Activated naive CD4-positive, alpha-beta T cell treated with anti-CD3 and anti-CD28 coated beads, Interleukin-2, amount 10 ng/mL, durations not matched to agents 7 days and 5 days (primary cell): ENCODE measurements at regions not wholly inside any gene's neighbourhood (a gene's known extent, or its start where the extent isn't known, plus 50 kb on each side); places are given as distances from the start of the nearest gene placed in this dataset.

Experiments
- CTCF ChIA-PET: fragments of 350-600 bp; sonication (Branson Sonifier 250); formaldehyde crosslinking; loops from one replicate; lab custom pipeline; 2021; ENCODE audit warnings: antibody characterized with exemption; lab: Charles Lee
- DNase-seq: peaks from one replicate; pipeline ENCODE4 v3.0.0-alpha.2; 2020
- H3K27ac Mint-ChIP-seq: one replicate; pipeline ENCODE4 v1.8.0; 2021; ENCODE audit warnings: mild to moderate bottlenecking, moderate library complexity, mixed read lengths
- H3K27me3 Mint-ChIP-seq: one replicate; pipeline ENCODE4 v1.8.0; 2021; ENCODE audit warnings: mild to moderate bottlenecking, mixed read lengths
- H3K36me3 Mint-ChIP-seq: one replicate; pipeline ENCODE4 v1.8.0; 2021; ENCODE audit warnings: mixed read lengths
- H3K4me1 Mint-ChIP-seq: one replicate; pipeline ENCODE4 v1.8.0; 2021; ENCODE audit warnings: mixed read lengths
- H3K4me3 Mint-ChIP-seq: one replicate; pipeline ENCODE4 v1.8.0; 2021; ENCODE audit warnings: mild to moderate bottlenecking, moderate library complexity, mixed read lengths
- H3K9me3 Mint-ChIP-seq: one replicate; pipeline ENCODE4 v1.8.0; 2021; ENCODE audit warnings: mixed read lengths

GRCh38 chr7:79702116-79702515, 248.6 kb upstream of the MAGI2 start:
- Mint-ChIP-seq H3K27ac (no peak overlapping the region), H3K4me3 (no peak overlapping the region), H3K36me3 (no peaks in the 10 kb centered on the region)

GRCh38 chr7:79692015-79692414, 238.5 kb upstream of the MAGI2 start:
- DNase-seq = no peak
- Mint-ChIP-seq H3K9me3 (no peaks in the 10 kb centered on the region), H3K4me3 (no peak overlapping the region), H3K27me3 (no peaks in the 10 kb centered on the region), H3K27ac (no peak overlapping the region), H3K4me1 (no peaks in the 10 kb centered on the region), H3K36me3 (no peaks in the 10 kb centered on the region)
- CTCF ChIA-PET = interaction anchor here (0.6 kb wide), 1 partner anchor 11 kb away, joined by 3 read pairs; no protein-coding TSS in a partner anchor

More at GRCh38 chr7:79702116-79702515, 248.6 kb upstream of the MAGI2 start:
- DNase-seq = no peak
- no peaks in the 10 kb centered on the region for H3K4me1 Mint-ChIP-seq
- H3K9me3 Mint-ChIP-seq = no peaks in the 10 kb centered on the region
- H3K27me3 Mint-ChIP-seq = no peaks in the 10 kb centered on the region
- CTCF ChIA-PET = no interaction called here

GRCh38 chr7:79691074-79691473, 237.6 kb upstream of the MAGI2 start:
- H3K4me3 Mint-ChIP-seq = no peak overlapping the region
- no peaks in the 10 kb centered on the region for H3K36me3 Mint-ChIP-seq
- no peak overlapping the region for H3K27ac Mint-ChIP-seq
- DNase-seq = no peak
- H3K9me3 Mint-ChIP-seq = no peaks in the 10 kb centered on the region
- CTCF ChIA-PET = no interaction called here
- no peaks in the 10 kb centered on the region for H3K4me1 Mint-ChIP-seq
- no peaks in the 10 kb centered on the region for H3K27me3 Mint-ChIP-seq

GRCh38 chr7:79684384-79684783, 230.9 kb upstream of the MAGI2 start:
- H3K4me3 Mint-ChIP-seq = no peak overlapping the region
- CTCF ChIA-PET = no interaction called here
- no peak for DNase-seq
- H3K36me3 Mint-ChIP-seq = no peaks in the 10 kb centered on the region
- no peaks in the 10 kb centered on the region for H3K4me1 Mint-ChIP-seq
- H3K9me3 Mint-ChIP-seq = no peaks in the 10 kb centered on the region
- H3K27me3 Mint-ChIP-seq = no peaks in the 10 kb centered on the region
- H3K27ac Mint-ChIP-seq = no peak overlapping the region

- H3K4me1 Mint-ChIP-seq = no peaks in the 10 kb centered on the region
- no peak overlapping the region for H3K27ac Mint-ChIP-seq
- CTCF ChIA-PET = no interaction called here
- no peaks in the 10 kb centered on the region for H3K9me3 Mint-ChIP-seq
- H3K36me3 Mint-ChIP-seq = no peaks in the 10 kb centered on the region
- H3K4me3 Mint-ChIP-seq = no peak overlapping the region
- no peak for DNase-seq
- H3K27me3 Mint-ChIP-seq = no peaks in the 10 kb centered on the region
Measured at GRCh38 chr7:79683916-79684315, 230.4 kb upstream of the MAGI2 start.

- Mint-ChIP-seq H3K4me1 (no peaks in the 10 kb centered on the region), H3K27ac (no peak overlapping the region), H3K4me3 (no peak overlapping the region), H3K36me3 (no peaks in the 10 kb centered on the region), H3K27me3 (no peaks in the 10 kb centered on the region), H3K9me3 (no peaks in the 10 kb centered on the region)
- CTCF ChIA-PET = no interaction called here
- DNase-seq = no peak
Measured at GRCh38 chr7:79683185-79683890, 229.9 kb upstream of the MAGI2 start.

- Mint-ChIP-seq H3K4me3 (no peak overlapping the region), H3K27ac (no peak overlapping the region), H3K36me3 (no peaks in the 10 kb centered on the region), H3K4me1 (no peaks in the 10 kb centered on the region), H3K9me3 (no peaks in the 10 kb centered on the region), H3K27me3 (no peaks in the 10 kb centered on the region)
- CTCF ChIA-PET = no interaction called here
- no peak for DNase-seq
Measured at GRCh38 chr7:79681454-79681853, 228.0 kb upstream of the MAGI2 start.

- CTCF ChIA-PET = no interaction called here
- Mint-ChIP-seq H3K4me3 (no peak overlapping the region), H3K9me3 (no peaks in the 10 kb centered on the region), H3K27me3 (no peaks in the 10 kb centered on the region), H3K27ac (no peak overlapping the region), H3K4me1 (no peaks in the 10 kb centered on the region), H3K36me3 (no peaks in the 10 kb centered on the region)
- DNase-seq = no peak
Measured at GRCh38 chr7:79673969-79674368, 220.5 kb upstream of the MAGI2 start.

- no peak for DNase-seq
- no peaks in the 10 kb centered on the region for H3K27me3 Mint-ChIP-seq
- H3K4me1 Mint-ChIP-seq = no peaks in the 10 kb centered on the region
- no peak overlapping the region for H3K4me3 Mint-ChIP-seq
- no peaks in the 10 kb centered on the region for H3K36me3 Mint-ChIP-seq
- H3K9me3 Mint-ChIP-seq = no peaks in the 10 kb centered on the region
- CTCF ChIA-PET = no interaction called here
- H3K27ac Mint-ChIP-seq = no peak overlapping the region
Measured at GRCh38 chr7:79673421-79673820, 220.0 kb upstream of the MAGI2 start.

GRCh38 chr7:79668292-79668691, 214.8 kb upstream of the MAGI2 start:
- Mint-ChIP-seq H3K9me3 (peaks cover 2% of the 10 kb centered on the region), H3K36me3 (no peaks in the 10 kb centered on the region), H3K4me3 (no peak overlapping the region), H3K27me3 (no peaks in the 10 kb centered on the region), H3K4me1 (no peaks in the 10 kb centered on the region), H3K27ac (no peak overlapping the region)
- CTCF ChIA-PET = no interaction called here
- no peak for DNase-seq

- Mint-ChIP-seq H3K36me3 (no peaks in the 10 kb centered on the region), H3K4me1 (no peaks in the 10 kb centered on the region), H3K4me3 (no peak overlapping the region), H3K9me3 (peaks cover 2% of the 10 kb centered on the region), H3K27me3 (no peaks in the 10 kb centered on the region), H3K27ac (no peak overlapping the region)
- CTCF ChIA-PET = no interaction called here
- no peak for DNase-seq
Measured at GRCh38 chr7:79666472-79666871, 213.0 kb upstream of the MAGI2 start.

GRCh38 chr7:79664884-79665676, 211.6 kb upstream of the MAGI2 start:
- Mint-ChIP-seq H3K36me3 (no peaks in the 10 kb centered on the region), H3K27ac (no peak overlapping the region), H3K27me3 (no peaks in the 10 kb centered on the region), H3K4me1 (no peaks in the 10 kb centered on the region), H3K4me3 (no peak overlapping the region), H3K9me3 (peaks cover 2% of the 10 kb centered on the region)
- DNase-seq = no peak
- CTCF ChIA-PET = no interaction called here

GRCh38 chr7:79658304-79658703, 204.8 kb upstream of the MAGI2 start:
- H3K27me3 Mint-ChIP-seq = no peaks in the 10 kb centered on the region
- H3K27ac Mint-ChIP-seq = no peak overlapping the region
- H3K4me3 Mint-ChIP-seq = no peak overlapping the region
- H3K36me3 Mint-ChIP-seq = no peaks in the 10 kb centered on the region
- CTCF ChIA-PET = no interaction called here
- no peaks in the 10 kb centered on the region for H3K9me3 Mint-ChIP-seq
- no peaks in the 10 kb centered on the region for H3K4me1 Mint-ChIP-seq
- DNase-seq = no peak

GRCh38 chr7:79653136-79653631, 199.7 kb upstream of the MAGI2 start:
- no peak overlapping the region for H3K4me3 Mint-ChIP-seq
- H3K36me3 Mint-ChIP-seq = no peaks in the 10 kb centered on the region
- H3K4me1 Mint-ChIP-seq = no peaks in the 10 kb centered on the region
- no peaks in the 10 kb centered on the region for H3K9me3 Mint-ChIP-seq
- CTCF ChIA-PET = no interaction called here
- H3K27ac Mint-ChIP-seq = no peak overlapping the region
- H3K27me3 Mint-ChIP-seq = no peaks in the 10 kb centered on the region
- DNase-seq = no peak

- H3K36me3 Mint-ChIP-seq = no peaks in the 10 kb centered on the region
- DNase-seq = no peak
- no peaks in the 10 kb centered on the region for H3K4me1 Mint-ChIP-seq
- no peaks in the 10 kb centered on the region for H3K9me3 Mint-ChIP-seq
- no peaks in the 10 kb centered on the region for H3K27me3 Mint-ChIP-seq
- CTCF ChIA-PET = no interaction called here
- no peak overlapping the region for H3K4me3 Mint-ChIP-seq
- H3K27ac Mint-ChIP-seq = no peak overlapping the region
Measured at GRCh38 chr7:79652619-79653018, 199.2 kb upstream of the MAGI2 start.
